ENCODE measurements at regions not wholly inside any gene's neighbourhood (a gene's known extent, or its start where the extent isn't known, plus 50 kb on each side); places are given as distances from the start of the nearest gene placed in this dataset.
"Not testable (repeated sequence)": the region's sequence is repeated elsewhere in the genome, so short reads cannot be mapped to it uniquely, and the experiment has no call there.

DNA sequence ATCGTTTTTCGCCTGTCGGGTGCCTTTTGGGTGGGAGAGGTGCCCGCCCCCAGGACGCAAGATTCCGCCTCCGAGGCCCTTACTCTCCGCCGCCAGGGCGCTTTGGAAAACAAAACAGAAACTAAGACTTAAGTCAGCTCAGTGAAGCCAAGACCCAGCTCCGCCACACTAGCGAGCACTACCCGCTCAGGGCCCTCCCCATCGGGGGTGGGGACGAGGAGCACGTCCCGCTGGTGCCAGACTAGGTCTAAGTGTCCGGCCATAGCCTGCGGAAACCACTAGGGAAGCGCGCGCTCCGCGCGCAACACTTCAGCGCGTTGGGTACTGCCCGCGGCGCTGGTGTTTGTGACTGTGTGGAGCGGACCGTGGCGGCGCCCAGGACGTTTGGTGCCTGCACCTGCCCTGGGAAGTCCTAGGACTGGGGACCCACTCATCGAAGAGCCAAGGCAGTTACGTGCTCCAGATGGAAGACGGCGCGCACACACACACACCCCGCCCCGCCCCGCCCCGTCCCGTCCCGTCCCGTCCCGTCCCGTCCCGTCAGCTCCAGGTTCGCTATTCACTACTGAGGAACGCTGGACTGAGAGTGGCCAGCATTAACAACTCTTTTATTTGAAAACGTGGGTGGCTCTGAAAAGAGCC lies 57.6 kb upstream of the BOLA1 start:
- POLR2A ChIA-PET; DNase-seq (ENCODE audit: extremely low spot score); CTCF ChIA-PET: not testable (repeated sequence)

DNA sequence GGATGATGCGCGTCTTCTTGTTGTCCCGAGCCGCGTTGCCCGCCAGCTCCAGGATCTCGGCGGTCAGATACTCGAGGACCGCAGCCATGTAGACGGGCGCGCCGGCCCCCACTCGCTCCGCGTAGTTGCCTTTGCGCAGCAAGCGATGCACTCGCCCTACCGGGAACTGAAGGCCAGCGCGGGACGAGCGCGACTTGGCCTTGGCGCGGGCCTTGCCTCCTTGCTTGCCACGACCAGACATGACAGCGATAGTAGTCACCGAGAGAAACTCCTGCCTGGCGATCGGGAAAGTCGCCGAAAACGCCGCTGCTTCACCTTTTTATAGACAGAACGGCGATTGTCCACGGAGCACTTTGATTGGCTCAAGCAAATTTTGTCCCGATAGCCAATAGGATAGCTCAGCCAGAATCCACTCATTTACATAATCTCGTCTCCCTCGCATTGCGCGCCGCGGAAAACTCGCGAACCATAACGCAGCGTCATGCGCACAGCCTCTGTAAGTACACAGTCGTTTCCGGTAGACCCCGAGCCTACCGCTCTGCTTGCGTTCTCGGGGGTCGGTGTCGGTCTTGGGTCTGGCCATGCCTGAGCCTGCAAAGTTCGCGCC lies 56.8 kb upstream of the BOLA1 start:
- CTCF ChIA-PET; DNase-seq (ENCODE audit: extremely low spot score): not testable (repeated sequence)
- POLR2A ChIA-PET = interaction anchor here (2.0 kb wide), 1 partner anchor 44 kb away, joined by 58 read pairs; a partner anchor contains a TSS

DNA sequence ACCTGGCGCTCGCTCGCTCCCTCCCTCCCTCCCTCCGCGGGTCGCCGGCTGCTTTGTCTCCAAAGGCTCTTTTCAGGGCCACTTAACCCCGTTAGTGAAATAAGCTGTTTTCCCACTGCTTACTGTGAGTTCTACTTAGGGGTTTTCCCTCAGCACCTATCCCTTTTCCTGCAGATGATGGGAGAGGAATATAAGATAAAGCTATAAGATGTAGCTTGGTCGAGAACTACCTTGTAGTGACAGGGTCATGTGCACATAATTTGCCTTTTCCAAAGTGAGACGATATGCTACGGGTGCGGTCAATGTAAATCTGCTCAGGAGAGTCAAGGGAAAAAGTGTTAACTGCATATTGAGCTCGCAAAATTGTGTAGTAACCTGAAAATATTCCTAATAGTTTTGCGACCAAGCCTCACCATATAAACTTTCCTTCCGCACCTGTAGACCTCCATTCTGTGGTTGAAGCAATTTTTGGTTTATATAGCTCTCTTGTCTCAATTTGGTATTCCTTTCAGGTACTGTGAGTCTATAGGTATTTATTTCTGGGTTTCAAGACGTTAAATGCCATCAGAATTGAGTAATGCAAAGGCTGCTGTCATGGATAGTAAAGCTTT lies 55.8 kb upstream of the BOLA1 start:
- ChIA-PET POLR2A (interaction anchor here (0.9 to 2.0 kb wide), 2 partner anchors 31 to 43 kb away, joined by 4 to 58 read pairs; a partner anchor contains a TSS), CTCF (no interaction called here)
- no peak for DNase-seq (ENCODE audit: extremely low spot score)
- no peak for TF ChIP-seq NFRKB (IDR thresholded peaks at IDR 0.05)
- no peak for TF ChIP-seq HDGF (IDR thresholded peaks at IDR 0.05; ENCODE audit: borderline replicate concordance)
- no peak for TF ChIP-seq LEF1 (IDR thresholded peaks at IDR 0.05; ENCODE audit: borderline replicate concordance)

DNA sequence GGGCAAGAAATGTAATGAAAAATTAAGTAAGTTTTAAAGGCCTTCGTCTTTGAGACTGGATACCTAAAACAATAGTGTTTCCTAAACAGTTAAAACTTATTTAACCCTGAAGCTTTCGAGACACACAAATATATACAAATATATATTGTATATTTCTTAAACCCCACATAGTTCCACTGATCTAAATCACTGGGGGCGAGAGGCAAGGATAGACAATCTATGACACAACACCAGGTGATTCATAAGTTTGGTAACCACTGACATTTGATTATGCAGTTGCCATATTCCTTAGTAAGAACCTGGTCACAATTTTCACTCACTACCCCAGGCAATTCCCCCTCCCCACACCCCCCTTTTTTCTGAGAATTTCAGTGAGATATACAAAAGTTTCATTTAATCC lies 55.3 kb upstream of the BOLA1 start:
- TF ChIP-seq BHLHE40 (IDR thresholded peaks at IDR 0.05; ENCODE audit: borderline replicate concordance) (no peak), FOXA1 (IDR thresholded peaks at IDR 0.05) (no peak), SP1 (IDR thresholded peaks at IDR 0.05) (no peak), ZNF384 (IDR thresholded peaks at IDR 0.05) (no peak), ARNT (IDR thresholded peaks at IDR 0.05) (no peak), TARDBP (IDR thresholded peaks at IDR 0.05) (no peak), ELF4 (IDR thresholded peaks at IDR 0.05) (no peak)
- no peak for DNase-seq (ENCODE audit: extremely low spot score)
- ChIA-PET POLR2A (interaction anchor here (0.9 to 2.0 kb wide), 2 partner anchors 32 to 43 kb away, joined by 4 to 58 read pairs; a partner anchor contains a TSS), CTCF (no interaction called here)

DNA sequence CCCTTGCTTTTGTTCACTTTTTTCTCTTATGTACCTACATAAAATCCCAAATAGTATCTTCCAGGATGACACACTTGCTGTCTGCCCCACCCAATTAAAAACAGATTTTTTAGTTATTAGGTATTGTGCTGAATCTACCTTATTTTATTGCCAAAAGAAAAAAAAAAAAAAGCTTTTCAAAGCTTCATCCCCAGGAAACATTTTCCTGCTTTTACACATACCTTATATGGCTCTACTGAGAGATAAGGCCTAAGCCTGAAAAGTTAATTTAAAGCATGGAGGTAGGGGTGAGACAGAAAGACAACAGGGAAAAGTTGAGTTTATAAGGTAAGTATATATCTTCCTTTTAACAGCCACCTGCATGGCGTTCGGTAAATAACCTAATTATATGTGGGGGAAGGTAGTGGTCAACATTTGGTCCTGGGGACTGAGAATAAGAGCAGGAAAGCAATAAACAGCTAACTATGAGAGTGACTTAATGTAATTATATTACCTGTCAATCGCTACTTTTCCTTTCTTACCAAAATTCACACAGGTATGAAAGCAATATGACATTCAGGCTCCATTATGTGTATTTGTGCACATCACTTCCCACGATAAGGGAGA lies 54.6 kb upstream of the BOLA1 start:
- TF ChIP-seq, protein P1, sequence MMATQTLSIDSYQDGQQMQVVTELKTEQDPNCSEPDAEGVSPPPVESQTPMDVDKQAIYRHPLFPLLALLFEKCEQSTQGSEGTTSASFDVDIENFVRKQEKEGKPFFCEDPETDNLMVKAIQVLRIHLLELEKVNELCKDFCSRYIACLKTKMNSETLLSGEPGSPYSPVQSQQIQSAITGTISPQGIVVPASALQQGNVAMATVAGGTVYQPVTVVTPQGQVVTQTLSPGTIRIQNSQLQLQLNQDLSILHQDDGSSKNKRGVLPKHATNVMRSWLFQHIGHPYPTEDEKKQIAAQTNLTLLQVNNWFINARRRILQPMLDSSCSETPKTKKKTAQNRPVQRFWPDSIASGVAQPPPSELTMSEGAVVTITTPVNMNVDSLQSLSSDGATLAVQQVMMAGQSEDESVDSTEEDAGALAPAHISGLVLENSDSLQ (IDR thresholded peaks at IDR 0.05) = no peak
- no peak for TF ChIP-seq LEF1 (IDR thresholded peaks at IDR 0.05; ENCODE audit: borderline replicate concordance)
- no peak for TF ChIP-seq ARNT (IDR thresholded peaks at IDR 0.05)
- no peak for TF ChIP-seq BHLHE40 (IDR thresholded peaks at IDR 0.05; ENCODE audit: borderline replicate concordance)
- TF ChIP-seq SUZ12 (IDR thresholded peaks at IDR 0.05) = no peak
- no peak for TF ChIP-seq TARDBP (IDR thresholded peaks at IDR 0.05)
- TF ChIP-seq FOXM1 (IDR thresholded peaks at IDR 0.05; ENCODE audit: borderline replicate concordance) = no peak
- no peak for TF ChIP-seq ELF4 (IDR thresholded peaks at IDR 0.05)
- TF ChIP-seq SP1 (IDR thresholded peaks at IDR 0.05) = no peak
- DNase-seq (ENCODE audit: extremely low spot score) = no peak
- CTCF ChIA-PET = interaction anchor here (0.6 kb wide), 1 partner anchor 323 kb away, joined by 4 read pairs; no protein-coding TSS in a partner anchor
- POLR2A ChIA-PET = interaction anchor here (1.1 to 2.0 kb wide), 2 partner anchors 42 kb away, joined by 21 to 58 read pairs; a partner anchor contains a TSS

DNA sequence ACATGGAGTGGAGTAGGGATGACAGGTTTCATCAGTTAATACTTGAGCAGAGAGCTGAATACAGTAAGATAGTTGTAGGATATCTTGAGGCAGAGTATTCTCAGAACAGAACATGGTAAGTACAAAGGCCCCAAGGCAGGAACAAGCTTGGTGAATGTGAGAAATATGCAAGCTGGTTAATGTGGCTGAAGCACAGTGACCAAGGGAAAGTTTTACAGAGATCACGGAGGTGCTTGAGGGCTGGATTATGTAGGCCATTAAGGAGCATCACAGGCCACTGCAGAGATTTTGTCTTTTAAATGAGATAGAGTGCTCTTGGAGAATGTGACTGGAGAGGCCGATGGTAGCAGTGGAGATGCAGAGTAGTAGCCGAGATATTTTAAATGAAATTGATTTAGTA lies 54.0 kb upstream of the BOLA1 start:
- ChIA-PET CTCF (no interaction called here), POLR2A (interaction anchor here (1.1 kb wide), 1 partner anchor 41 kb away, joined by 21 read pairs; a partner anchor contains a TSS)
- no peak for DNase-seq (ENCODE audit: extremely low spot score)
- TF ChIP-seq SUZ12 (IDR thresholded peaks at IDR 0.05) (no peak), L3MBTL2 (conservative IDR thresholded peaks at IDR 0.05) (no peak), FOXM1 (IDR thresholded peaks at IDR 0.05; ENCODE audit: borderline replicate concordance) (no peak), TARDBP (IDR thresholded peaks at IDR 0.05) (no peak), FOXK2 (IDR thresholded peaks at IDR 0.05) (no peak), NFRKB (IDR thresholded peaks at IDR 0.05) (no peak), ZNF384 (IDR thresholded peaks at IDR 0.05) (no peak), HDGF (IDR thresholded peaks at IDR 0.05; ENCODE audit: borderline replicate concordance) (no peak), ELF4 (IDR thresholded peaks at IDR 0.05) (no peak), FOXA1 (IDR thresholded peaks at IDR 0.05) (no peak), LEF1 (IDR thresholded peaks at IDR 0.05; ENCODE audit: borderline replicate concordance) (no peak), ARNT (IDR thresholded peaks at IDR 0.05) (no peak)
- TF ChIP-seq, protein P1 (IDR thresholded peaks at IDR 0.05) = no peak

DNA sequence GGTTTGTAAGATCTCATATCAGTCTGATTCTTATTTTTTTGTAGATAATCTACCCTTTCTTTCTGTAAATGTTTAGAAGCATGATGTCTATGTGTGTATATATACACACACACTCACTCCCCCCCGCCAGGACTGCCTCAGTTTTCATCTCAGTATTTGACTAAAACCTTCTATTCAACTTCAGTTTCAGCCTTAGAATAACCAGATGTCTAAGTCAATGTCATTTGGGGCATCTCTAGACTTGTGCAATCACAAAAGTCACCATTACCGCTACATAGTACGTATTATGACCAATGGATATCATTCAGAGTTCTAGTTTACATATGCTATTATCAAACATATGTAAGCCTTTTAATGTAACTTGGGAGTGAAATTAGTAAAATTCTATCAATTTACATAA lies 53.3 kb upstream of the BOLA1 start:
- CTCF ChIA-PET = no interaction called here
- TF ChIP-seq SUZ12 (IDR thresholded peaks at IDR 0.05) = no peak
- no peak for DNase-seq (ENCODE audit: extremely low spot score)
- POLR2A ChIA-PET = interaction anchor here (1.1 kb wide), 1 partner anchor 41 kb away, joined by 21 read pairs; a partner anchor contains a TSS
